HepG2 (cell line): ENCODE measurements at regions not wholly inside any gene's neighbourhood (a gene's known extent, or its start where the extent isn't known, plus 50 kb on each side); places are given as distances from the start of the nearest gene placed in this dataset.
"Not testable (repeated sequence)": the region's sequence is repeated elsewhere in the genome, so short reads cannot be mapped to it uniquely, and the experiment has no call there.

Source experiments
- ATAC-seq: fragments of 200-7000 bp; cut with Tn5 transposase; 3 replicates; pipeline ENCODE4 v1.9.1; 2020; ENCODE audit warnings: mild to moderate bottlenecking, moderate library complexity
- BruUV-seq: library from RNA; stranded (reverse); fragments of 400-500 nt; replicated peaks from 2 replicates; lab custom pipeline; 2021; lab: Mats Ljungman, UMichigan
- CTCF ChIA-PET: fragments of 300-600 bp; formaldehyde crosslinking; extraction: SDS; loops from one replicate; lab custom pipeline; 2021; ENCODE audit warnings: low total read pairs, inconsistent platforms, low intra/inter-chr PET ratio; lab: Yijun Ruan, JAX
- POLR2A ChIA-PET: fragments of 350-600 bp; sonication (Branson Sonifier 250); formaldehyde crosslinking; loops from one replicate; lab custom pipeline; 2020; ENCODE audit warnings: antibody characterized with exemption, inconsistent platforms; lab: Yijun Ruan, JAX
- DNase-seq: peaks from one replicate; pipeline ENCODE4 v3.0.0-alpha.2; 2015; ENCODE audit warnings: low spot score
- FAIRE-seq: peaks from 3 replicates; lab custom pipeline; 2011; peaks lifted over from hg19 to GRCh38; lab: Jason Lieb, UNC
- H2AFZ ChIP-seq: one replicate; pipeline ENCODE4 v1.6.1; 2011; ENCODE audit warnings: low read length, inconsistent platforms
- H3K27ac ChIP-seq: fragments of 300-600 bp; 3 replicates; pipeline ENCODE4 v1.8.0; 2011; ENCODE audit warnings: mixed run types, mild to moderate bottlenecking, mixed read lengths, low read length, inconsistent platforms; ENCODE audit not compliant: insufficient read depth; ENCODE audit errors: extremely low read length
- H3K27me3 ChIP-seq, 2 experiments: fragments of 200-600 bp in 1 of 2; 2 replicates in 1 of 2; 3 replicates in 1 of 2; pipeline versions ENCODE4 v1.6.0 to v1.8.0; 2011; ENCODE audit warnings: low read length in 2 of 2, mild to moderate bottlenecking in 2 of 2, moderate library complexity in 2 of 2, inconsistent platforms in 1 of 2; ENCODE audit not compliant: insufficient read depth in 2 of 2, control insufficient read depth in 1 of 2
- H3K36me3 ChIP-seq, 2 experiments: fragments of 200-600 bp in 1 of 2; replicated peaks in 1 of 2; 2 replicates in 1 of 2; 3 replicates in 1 of 2; pipeline versions ENCODE4 v1.5.1 to v1.8.0; 2011; ENCODE audit warnings: low read length in 2 of 2, inconsistent platforms in 1 of 2; ENCODE audit not compliant: insufficient read depth in 2 of 2, control insufficient read depth in 1 of 2
- H3K4me1 ChIP-seq: 2 replicates; pipeline ENCODE4 v1.5.1; 2012; ENCODE audit warnings: low read length, inconsistent platforms; ENCODE audit not compliant: insufficient read depth
- H3K4me2 ChIP-seq: 2 replicates; pipeline ENCODE4 v1.6.0; 2011; ENCODE audit warnings: low read depth, low read length, inconsistent platforms
- H3K4me3 ChIP-seq, 3 experiments: fragments of 200-600 bp in 1 of 3; sonication (generic), shearing (Covaris generic) in 1 of 3; replicated peaks in 1 of 3; 2 replicates each; pipeline ENCODE4 v1.5.1; 2011 to 2016; ENCODE audit warnings: low read length in 3 of 3, inconsistent platforms in 2 of 3, low read depth in 2 of 3, mild to moderate bottlenecking in 2 of 3, control low read depth in 1 of 3, mixed read lengths in 1 of 3; ENCODE audit not compliant: insufficient read depth in 1 of 3
- H3K79me2 ChIP-seq: one replicate; pipeline ENCODE4 v1.6.1; 2011; ENCODE audit warnings: low read length, inconsistent platforms; ENCODE audit not compliant: insufficient read depth
- H3K9ac ChIP-seq: 2 replicates; pipeline ENCODE4 v1.6.0; 2011; ENCODE audit warnings: mild to moderate bottlenecking, low read depth, low read length, inconsistent platforms; ENCODE audit not compliant: insufficient read depth
- H3K9me3 ChIP-seq: 2 replicates; pipeline ENCODE4 v1.5.1; 2012; ENCODE audit warnings: mild to moderate bottlenecking, low read length
- H4K20me1 ChIP-seq: 2 replicates; pipeline ENCODE4 v1.6.0; 2011; ENCODE audit warnings: inconsistent platforms, mild to moderate bottlenecking, low read length, moderate library complexity; ENCODE audit not compliant: insufficient read depth
- AKNA ChIP-seq: sonication (generic); formaldehyde crosslinking; IDR thresholded peaks from 2 replicates; pipeline ENCODE4 v1.4.0; 2020; ENCODE audit warnings: missing genetic modification reagents, borderline replicate concordance
- NFATC3 ChIP-seq: sonication (generic); formaldehyde crosslinking; IDR thresholded peaks from 2 replicates; pipeline ENCODE4 v1.5.1; 2020; ENCODE audit warnings: mild to moderate bottlenecking, missing genetic modification reagents
- SRY ChIP-seq: sonication (generic); formaldehyde crosslinking; IDR thresholded peaks from 2 replicates; pipeline ENCODE4 v1.8.0; 2022; ENCODE audit warnings: mild to moderate bottlenecking, missing genetic modification reagents
- ZNF766 ChIP-seq: sonication (generic); formaldehyde crosslinking; IDR thresholded peaks from 2 replicates; pipeline ENCODE4 v1.5.0; 2020; ENCODE audit warnings: missing genetic modification reagents, borderline replicate concordance
- WGBS: methylation state at CpG from one replicate; pipeline ENCODE4 v1.1.6; 2017; ENCODE audit warnings: low lambda C conversion rate; 5-methylcytosine and 5-hydroxymethylcytosine counted together
- in situ Hi-C: cut with HindIII; loops from 2 replicates; pipeline ENCODE4 v1.10.0; 2017; ENCODE audit warnings: low pct_unique_long_range_greater_than_20kb; ENCODE audit not compliant: extremely low pct_ligation_motif_present
- intact Hi-C: fragments of 100-400 bp; cut with micrococcal nuclease; formaldehyde crosslinking; loops from one replicate; pipeline ENCODE4 v1.10.0; 2022; ENCODE audit not compliant: unreplicated experiment
- TF ChIP-seq, protein P1 (sequence below): sonication (generic); formaldehyde crosslinking; IDR thresholded peaks from 2 replicates; pipeline ENCODE4 v1.9.0; 2021; ENCODE audit warnings: missing genetic modification reagents, borderline replicate concordance

DNA sequence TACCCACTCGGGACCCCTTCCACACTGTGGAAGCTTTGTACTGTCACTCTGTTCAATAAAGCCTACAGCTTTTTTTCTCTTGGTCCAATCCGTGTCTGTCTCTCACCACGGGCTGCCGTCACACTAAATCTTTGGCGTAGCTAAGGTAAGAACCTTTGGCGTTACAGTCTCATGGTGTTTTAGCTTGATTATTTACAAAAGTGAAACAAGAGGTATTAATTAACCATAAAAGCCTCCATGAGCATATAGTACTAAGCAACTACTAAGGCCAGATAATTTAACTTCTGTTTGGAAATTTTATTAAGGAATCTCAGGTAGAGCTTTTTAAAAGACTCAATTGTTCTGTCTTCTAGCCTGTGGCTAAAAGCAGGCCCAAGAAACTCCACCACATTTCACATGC lies 370.7 kb upstream of the TRPC7 start (continued):
- no peak for TF ChIP-seq NFATC3 (CRISPR knock-in tag)
- TF ChIP-seq, all 625 proteins: peak for 0

- H4K20me1 ChIP-seq, H3K79me2 ChIP-seq, H3K36me3 ChIP-seq, H3K4me1 ChIP-seq, H3K9me3 ChIP-seq, in situ Hi-C loops, intact Hi-C loops, ATAC-seq, H3K9ac ChIP-seq, DNase-seq, CTCF ChIA-PET, BruUV-seq, H2AFZ ChIP-seq, POLR2A ChIA-PET, FAIRE-seq, H3K27me3 ChIP-seq, H3K4me2 ChIP-seq, H3K27ac ChIP-seq, H3K4me3 ChIP-seq: not testable (repeated sequence)
- WGBS = 9% methylated on average over 4 of the region's 4 CpGs
Observed at GRCh38 chr5:136735611-136736010, 370.3 kb upstream of the TRPC7 start.

GRCh38 chr5:136734628-136735027 lies 369.3 kb upstream of the TRPC7 start:
- ATAC-seq (no peak), DNase-seq (no peak), FAIRE-seq (no peak)
- no peaks in the 10 kb centered on the region for H3K27me3 ChIP-seq
- ChIA-PET POLR2A (no interaction called here), CTCF (no interaction called here)
- in situ Hi-C loops = no loop called here
- no peak overlapping the region for H2AFZ ChIP-seq
- no peak overlapping the region for H3K9ac ChIP-seq
- intact Hi-C loops = no loop called here
- no peaks in the 10 kb centered on the region for H3K79me2 ChIP-seq
- no peak overlapping the region for H3K4me3 ChIP-seq
- no peaks in the 10 kb centered on the region for H4K20me1 ChIP-seq
- WGBS = 0% methylated on average over 1 of the region's 1 CpG
- no peaks in the 10 kb centered on the region for H3K9me3 ChIP-seq
- no peak overlapping the region for H3K4me2 ChIP-seq
- no peaks in the 10 kb centered on the region for H3K36me3 ChIP-seq
- H3K27ac ChIP-seq = no peak overlapping the region
- no TSS peak for BruUV-seq
- no peaks in the 10 kb centered on the region for H3K4me1 ChIP-seq
- TF ChIP-seq ZNF766 = no peak
- no peak for TF ChIP-seq AKNA
- no peak for TF ChIP-seq SRY
- TF ChIP-seq, protein P1, sequence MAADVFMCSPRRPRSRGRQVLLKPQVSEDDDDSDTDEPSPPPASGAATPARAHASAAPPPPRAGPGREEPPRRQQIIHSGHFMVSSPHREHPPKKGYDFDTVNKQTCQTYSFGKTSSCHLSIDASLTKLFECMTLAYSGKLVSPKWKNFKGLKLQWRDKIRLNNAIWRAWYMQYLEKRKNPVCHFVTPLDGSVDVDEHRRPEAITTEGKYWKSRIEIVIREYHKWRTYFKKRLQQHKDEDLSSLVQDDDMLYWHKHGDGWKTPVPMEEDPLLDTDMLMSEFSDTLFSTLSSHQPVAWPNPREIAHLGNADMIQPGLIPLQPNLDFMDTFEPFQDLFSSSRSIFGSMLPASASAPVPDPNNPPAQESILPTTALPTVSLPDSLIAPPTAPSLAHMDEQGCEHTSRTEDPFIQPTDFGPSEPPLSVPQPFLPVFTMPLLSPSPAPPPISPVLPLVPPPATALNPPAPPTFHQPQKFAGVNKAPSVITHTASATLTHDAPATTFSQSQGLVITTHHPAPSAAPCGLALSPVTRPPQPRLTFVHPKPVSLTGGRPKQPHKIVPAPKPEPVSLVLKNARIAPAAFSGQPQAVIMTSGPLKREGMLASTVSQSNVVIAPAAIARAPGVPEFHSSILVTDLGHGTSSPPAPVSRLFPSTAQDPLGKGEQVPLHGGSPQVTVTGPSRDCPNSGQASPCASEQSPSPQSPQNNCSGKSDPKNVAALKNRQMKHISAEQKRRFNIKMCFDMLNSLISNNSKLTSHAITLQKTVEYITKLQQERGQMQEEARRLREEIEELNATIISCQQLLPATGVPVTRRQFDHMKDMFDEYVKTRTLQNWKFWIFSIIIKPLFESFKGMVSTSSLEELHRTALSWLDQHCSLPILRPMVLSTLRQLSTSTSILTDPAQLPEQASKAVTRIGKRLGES (CRISPR knock-in tag) = no peak
